Stimulated activated CD8-positive, alpha-beta memory T cell treated with anti-CD3 and anti-CD28 coated beads, Interleukin-4, amount 100 ng/mL, for 24 hours (primary cell): ENCODE measurements at regions not wholly inside any gene's neighbourhood (a gene's known extent, or its start where the extent isn't known, plus 50 kb on each side); places are given as distances from the start of the nearest gene placed in this dataset.

Experiments
- DNase-seq: peaks from one replicate; pipeline ENCODE4 v3.0.0-alpha.2; 2020; ENCODE audit warnings: low read depth

DNA sequence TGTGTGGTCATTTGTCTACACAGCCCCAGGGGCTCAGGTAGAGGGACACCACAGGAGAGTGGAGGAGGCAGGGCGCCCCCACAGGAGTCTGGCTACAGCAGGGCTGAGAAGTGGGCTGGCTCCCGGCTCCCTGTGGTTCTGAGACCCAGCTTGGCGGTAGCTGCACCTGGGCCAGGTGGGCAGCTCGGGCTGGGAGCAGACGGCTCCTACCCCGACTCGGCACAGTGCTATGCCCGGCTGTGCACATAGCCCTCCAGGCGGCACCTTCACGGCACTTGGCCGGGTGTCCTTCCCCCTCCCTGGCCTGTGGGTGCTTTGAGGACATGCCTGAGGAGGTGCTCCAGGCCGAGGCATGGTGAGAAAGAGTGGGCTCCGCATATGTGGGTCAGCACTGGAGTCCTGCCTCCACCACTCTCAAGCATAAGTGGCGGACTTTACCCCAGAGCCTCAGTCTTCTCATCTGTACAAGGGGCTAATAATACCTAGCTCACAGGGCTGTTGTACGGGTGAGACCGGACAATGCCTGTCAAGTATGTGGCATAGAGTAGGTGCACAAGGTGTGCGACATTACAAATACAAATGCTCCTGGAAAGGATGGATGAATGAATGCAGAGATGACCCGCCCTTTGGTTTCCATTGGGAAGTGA is 50.1 kb upstream of the JPH3 start:
- no peak for DNase-seq

DNA sequence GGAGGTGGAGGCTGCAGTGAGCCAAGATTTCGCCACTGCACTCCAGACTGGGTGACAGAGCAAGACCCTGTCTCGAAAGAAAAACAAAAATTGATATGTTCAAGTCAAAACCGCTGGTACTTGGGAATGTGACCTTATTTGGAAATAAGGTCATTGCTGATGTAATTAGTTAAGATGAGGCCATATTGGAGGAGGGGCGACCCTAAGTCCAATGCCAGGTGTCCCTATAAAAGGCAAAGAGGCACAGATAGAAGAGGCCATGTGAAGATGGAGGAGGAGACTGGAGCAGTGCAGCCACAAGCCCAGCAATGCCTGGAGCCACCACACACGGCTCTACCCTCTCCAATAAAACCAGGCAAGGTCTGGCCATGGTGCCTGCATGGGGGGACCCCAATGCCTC is 50.8 kb upstream of the JPH3 start:
- DNase-seq: no peak

GRCh38 chr16:87550495-87550961 is 51.8 kb upstream of the JPH3 start:
- DNase-seq: peak; percentile 46

GRCh38 chr16:87549627-87550494 is 52.4 kb upstream of the JPH3 start:
- no peak for DNase-seq

- no peak for DNase-seq
Observed at GRCh38 chr16:87548046-87548445, 54.3 kb upstream of the JPH3 start.

DNA sequence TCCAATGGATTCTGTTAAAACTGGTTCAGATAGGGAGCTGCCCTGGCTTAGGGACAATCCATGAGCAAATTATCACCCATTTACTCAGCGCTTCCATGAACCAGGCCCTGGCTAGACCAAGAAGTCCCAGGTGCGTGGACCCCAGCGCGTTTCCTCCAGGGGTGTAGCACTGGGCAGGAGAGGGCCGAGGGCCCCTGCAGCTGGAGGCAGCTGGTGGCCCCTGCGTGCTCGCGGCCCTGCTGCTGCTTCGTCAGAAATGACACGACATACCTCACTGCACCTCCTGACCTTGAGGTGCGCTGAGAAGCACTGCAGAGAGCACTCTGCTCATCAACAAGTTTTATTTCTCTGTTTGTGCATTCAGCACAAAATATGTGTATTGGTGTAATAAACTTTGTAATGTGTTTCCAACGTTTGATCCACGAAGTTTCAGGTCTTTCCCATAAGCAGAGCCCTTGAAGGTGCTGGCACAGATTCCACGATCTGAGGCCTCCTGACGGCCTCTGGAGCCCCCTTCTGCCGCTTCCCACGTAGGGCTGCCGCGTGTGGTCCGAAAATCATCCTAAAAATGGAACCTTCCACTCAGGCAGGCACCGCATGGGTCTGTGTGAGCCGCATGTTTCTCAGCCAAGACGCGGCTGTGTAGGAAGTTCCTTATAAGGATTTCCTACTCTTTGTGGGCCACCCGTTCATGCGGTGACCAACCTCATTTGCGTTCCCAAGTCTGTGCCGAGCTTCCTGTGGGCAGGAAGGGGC is 50.8 kb upstream of the ZCCHC14 start:
- no peak for DNase-seq

DNA sequence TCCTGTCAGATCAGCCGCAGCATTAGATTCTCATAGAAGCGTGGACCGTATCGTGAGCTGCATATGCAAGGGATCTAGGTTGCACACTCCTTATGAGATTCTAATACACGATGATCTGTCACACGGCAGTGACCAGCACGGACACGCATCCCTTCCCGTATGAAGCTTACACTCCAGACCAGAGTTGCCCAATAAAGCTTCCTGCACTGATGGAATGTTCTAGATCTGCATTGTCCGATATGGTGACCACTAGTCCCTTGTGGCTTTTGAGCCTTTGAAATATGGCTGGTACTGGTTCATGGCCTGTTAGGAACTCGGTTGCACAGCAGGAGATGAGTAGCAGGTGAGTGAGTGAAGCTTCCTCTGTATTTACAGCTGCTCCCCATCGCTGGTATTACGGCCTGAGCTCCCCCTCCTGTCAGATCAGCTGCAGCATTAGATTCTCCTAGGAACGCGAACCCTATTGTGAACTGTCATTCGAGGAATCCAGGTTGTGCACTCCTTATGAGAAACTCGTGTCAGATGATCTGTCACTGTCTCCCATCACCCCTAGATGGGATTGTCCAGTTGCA is 49.8 kb upstream of the ZCCHC14 start:
- DNase-seq: no peak
